K562 (cell line): ENCODE measurements at regions not wholly inside any gene's neighbourhood (a gene's known extent, or its start where the extent isn't known, plus 50 kb on each side); places are given as distances from the start of the nearest gene placed in this dataset.

ENCODE experiments used
- ATAC-seq: fragments of 200-7000 bp; cut with Tn5 transposase; 3 replicates; pipeline ENCODE4 v1.9.1; 2020; ENCODE audit warnings: moderate library complexity
- BruUV-seq: library from RNA; stranded (reverse); fragments of 400-500 nt; replicated peaks from 2 replicates; lab custom pipeline; 2021; lab: Mats Ljungman, UMichigan
- CTCF ChIA-PET: fragments of 300-600 bp; formaldehyde crosslinking; extraction: SDS; loops from one replicate; lab custom pipeline; 2021; ENCODE audit warnings: low intra/inter-chr PET ratio; lab: Yijun Ruan, JAX
- POLR2A ChIA-PET: fragments of 300-600, 350-650 bp; sonication (Branson Sonifier 250); formaldehyde crosslinking; extraction: SDS; loops from one replicate; lab custom pipeline; 2021; ENCODE audit warnings: antibody characterized with exemption, inconsistent platforms; lab: Yijun Ruan, JAX
- DNase-seq, 4 experiments: peaks; one replicate each; pipeline versions ENCODE4 v3.0.0 to v3.0.0-alpha.2; 2011 to 2018; ENCODE audit warnings: low spot score in 3 of 4, mixed read lengths in 3 of 4; ENCODE audit errors: extremely low read depth in 1 of 4
- FAIRE-seq: peaks from 2 replicates; lab custom pipeline; 2011; peaks lifted over from hg19 to GRCh38; lab: Jason Lieb, UNC
- H2AFZ ChIP-seq: 2 replicates; pipeline ENCODE4 v1.6.0; 2011; ENCODE audit warnings: low read depth, low read length, control low read depth, inconsistent platforms
- H3K27ac ChIP-seq: fragments of 200-600 bp; 3 replicates; pipeline ENCODE4 v1.8.0; 2011; ENCODE audit warnings: low read depth, mild to moderate bottlenecking, control low read depth, inconsistent platforms, low read length, moderate library complexity, mixed read lengths; ENCODE audit errors: extremely low read depth
- H3K27me3 ChIP-seq, 2 experiments: fragments of 300-600 bp in 1 of 2; 2 replicates in 1 of 2; 3 replicates in 1 of 2; pipeline versions ENCODE4 v1.6.0 to v1.8.0; 2011; ENCODE audit warnings: inconsistent platforms in 2 of 2, low read length in 2 of 2, mild to moderate bottlenecking in 1 of 2, mixed read lengths in 1 of 2, moderate library complexity in 1 of 2; ENCODE audit not compliant: control insufficient read depth in 2 of 2, insufficient read depth in 2 of 2
- H3K36me3 ChIP-seq: fragments of 300-600 bp; 3 replicates; pipeline ENCODE4 v1.8.0; 2011; ENCODE audit warnings: mild to moderate bottlenecking, low read length, inconsistent platforms; ENCODE audit not compliant: control insufficient read depth, insufficient read depth
- H3K4me1 ChIP-seq, 2 experiments: fragments of 200-600 bp in 1 of 2; replicated peaks in 1 of 2; 2 replicates in 1 of 2; 3 replicates in 1 of 2; pipeline versions ENCODE4 v1.5.1 to v1.8.0; 2011; ENCODE audit warnings: inconsistent platforms in 2 of 2, low read length in 2 of 2, mild to moderate bottlenecking in 1 of 2, mixed read lengths in 1 of 2, moderate library complexity in 1 of 2; ENCODE audit not compliant: control insufficient read depth in 2 of 2, insufficient read depth in 2 of 2
- H3K4me2 ChIP-seq: 2 replicates; pipeline ENCODE4 v1.6.1; 2011; ENCODE audit warnings: low read length, control low read depth, inconsistent platforms, mixed read lengths; ENCODE audit not compliant: insufficient read depth
- H3K4me3 ChIP-seq: fragments of 200-600 bp; sonication (generic), shearing (Covaris generic); 2 replicates; pipeline ENCODE4 v1.5.1; 2016; ENCODE audit warnings: control low read depth, inconsistent platforms
- H3K79me2 ChIP-seq: fragments of 200-600 bp; 3 replicates; pipeline ENCODE4 v1.8.0; 2011; ENCODE audit warnings: low read length, inconsistent platforms; ENCODE audit not compliant: control insufficient read depth, insufficient read depth
- H3K9ac ChIP-seq, 2 experiments: 2 replicates each; pipeline versions ENCODE4 v1.6.0 to v1.6.1; 2011; ENCODE audit warnings: low read depth in 2 of 2, low read length in 2 of 2, control low read depth in 1 of 2, inconsistent platforms in 1 of 2, mild to moderate bottlenecking in 1 of 2, mixed read lengths in 1 of 2; ENCODE audit not compliant: insufficient read depth in 1 of 2
- H3K9me1 ChIP-seq: one replicate; pipeline ENCODE4 v1.6.0; 2011; ENCODE audit warnings: inconsistent platforms, mild to moderate bottlenecking, low read length, moderate library complexity; ENCODE audit not compliant: control insufficient read depth, insufficient read depth
- H3K9me3 ChIP-seq: replicated peaks from 2 replicates; pipeline ENCODE4 v1.5.1; 2011; ENCODE audit warnings: low read depth, low read length, inconsistent platforms; ENCODE audit not compliant: control insufficient read depth, insufficient read depth
- H4K20me1 ChIP-seq: replicated peaks from 2 replicates; pipeline ENCODE4 v1.6.1; 2011; ENCODE audit warnings: low read length, inconsistent platforms, mixed read lengths; ENCODE audit not compliant: control insufficient read depth, insufficient read depth
- DACH1 ChIP-seq: fragments of 450-650 bp; IDR thresholded peaks from 2 replicates; pipeline ENCODE4 v1.6.1; 2018; ENCODE audit not compliant: partially characterized antibody
- NCOA4 ChIP-seq: fragments of 450-650 bp; IDR thresholded peaks from 2 replicates; pipeline ENCODE4 v1.6.1; 2018; ENCODE audit warnings: mild to moderate bottlenecking; ENCODE audit not compliant: partially characterized antibody
- RBM15 ChIP-seq: fragments of 200-400 bp; formaldehyde crosslinking; IDR thresholded peaks from 2 replicates; pipeline ENCODE4 v1.6.1; 2018; ENCODE audit warnings: mild to moderate bottlenecking, low read length, moderate library complexity; ENCODE audit not compliant: insufficient read depth
- SIN3A ChIP-seq, 2 experiments: fragments of 150-350 bp in 1 of 2; IDR thresholded peaks; 2 replicates each; pipeline ENCODE4 v1.6.1; 2011 to 2016; ENCODE audit warnings: borderline replicate concordance in 2 of 2, low read depth in 2 of 2, low read length in 2 of 2, mild to moderate bottlenecking in 2 of 2, moderate library complexity in 2 of 2; ENCODE audit not compliant: control insufficient read depth in 1 of 2
- STAT5A ChIP-seq: IDR thresholded peaks from 2 replicates; pipeline ENCODE4 v1.6.1; 2012; ENCODE audit warnings: low read length, inconsistent platforms, borderline replicate concordance
- ZNF668 ChIP-seq: fragments of 250-450 bp; sonication (Bioruptor Pico); IDR thresholded peaks from 2 replicates; pipeline ENCODE4 v1.8.0; 2022; ENCODE audit warnings: mild to moderate bottlenecking, inconsistent platforms
- ZNF778 ChIP-seq: fragments of 450-650 bp; formaldehyde crosslinking; IDR thresholded peaks from 2 replicates; pipeline ENCODE4 v1.4.0; 2020; ENCODE audit warnings: mild to moderate bottlenecking, moderate library complexity
- ZNF780A ChIP-seq: fragments of 250-450 bp; sonication (Bioruptor Pico); IDR thresholded peaks from 2 replicates; pipeline ENCODE4 v1.5.0; 2021; ENCODE audit warnings: mild to moderate bottlenecking
- ZZZ3 ChIP-seq: fragments of 450-650 bp; IDR thresholded peaks from 2 replicates; pipeline ENCODE4 v1.6.1; 2016; ENCODE audit warnings: antibody characterized with exemption, mild to moderate bottlenecking, moderate library complexity
- WGBS: fragments of 100-300 bp; shearing (Covaris generic); methylation state at CpG from one replicate; pipeline ENCODE4 v1.1.6; 2016; ENCODE audit warnings: low coverage, mixed read lengths; ENCODE audit not compliant: insufficient coverage; ENCODE audit errors: missing lambda C conversion rate; 5-methylcytosine and 5-hydroxymethylcytosine counted together
- in situ Hi-C: fragments of 300-500 bp; cut with MboI; formaldehyde crosslinking; loops from 4 replicates; pipeline ENCODE4 v1.15.0; 2018; ENCODE audit warnings: inconsistent platforms, mixed read lengths
- intact Hi-C: fragments of 100-400 bp; cut with micrococcal nuclease; formaldehyde crosslinking; loops from 2 replicates; pipeline ENCODE4 v1.14.2; 2022
- TF ChIP-seq, protein P1 (sequence below), 2 experiments: fragments of 450-650 bp in 1 of 2; sonication (generic) in 1 of 2; formaldehyde crosslinking in 1 of 2; IDR thresholded peaks in 1 of 2; conservative IDR thresholded peaks in 1 of 2; 2 replicates each; pipeline versions ENCODE4 v1.6.1 to v1.8.1; 2016 to 2023; ENCODE audit warnings: mild to moderate bottlenecking in 2 of 2, moderate library complexity in 2 of 2, inconsistent platforms in 1 of 2, missing genetic modification reagents in 1 of 2
- TF ChIP-seq, protein P2 (sequence below): sonication (generic); formaldehyde crosslinking; IDR thresholded peaks from 2 replicates; pipeline ENCODE4 v1.8.0; 2023; ENCODE audit warnings: missing genetic modification reagents, mild to moderate bottlenecking, borderline replicate concordance
- TF ChIP-seq, protein P3 (sequence below): fragments of 450-650 bp; IDR thresholded peaks from 2 replicates; pipeline ENCODE4 v1.6.1; 2016; ENCODE audit warnings: missing biosample characterization, missing genetic modification characterization

DNA sequence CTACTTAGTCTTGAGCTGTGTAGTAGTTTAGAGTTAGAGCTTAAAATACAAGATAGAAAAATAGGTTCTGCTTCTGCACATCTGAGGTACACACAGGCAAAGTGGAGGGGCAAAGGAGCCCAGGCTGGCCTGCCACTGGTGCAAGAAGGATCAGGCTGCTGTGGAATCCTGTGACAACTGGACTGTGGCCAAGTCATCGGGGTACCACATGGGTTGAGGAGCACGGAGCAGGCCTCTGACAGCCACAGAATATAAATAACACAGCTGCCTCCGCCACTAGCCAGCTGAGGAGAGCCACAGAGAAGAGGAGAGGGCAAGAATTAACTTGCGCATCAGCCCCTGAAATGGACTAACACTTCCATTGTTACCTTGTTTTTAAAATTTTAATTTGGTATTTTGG is 206.0 kb upstream of the MARCKS start (continued):
- TF ChIP-seq ZNF668: no peak
- no peak for TF ChIP-seq DACH1
- TF ChIP-seq ZZZ3: no peak
- TF ChIP-seq, protein P1, sequence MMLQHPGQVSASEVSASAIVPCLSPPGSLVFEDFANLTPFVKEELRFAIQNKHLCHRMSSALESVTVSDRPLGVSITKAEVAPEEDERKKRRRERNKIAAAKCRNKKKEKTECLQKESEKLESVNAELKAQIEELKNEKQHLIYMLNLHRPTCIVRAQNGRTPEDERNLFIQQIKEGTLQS (IDR thresholded peaks at IDR 0.05): no peak
- TF ChIP-seq, protein P1 (CRISPR knock-in tag; conservative IDR thresholded peaks at IDR 0.05): no peak
- TF ChIP-seq SIN3A (IDR thresholded peaks at IDR 0.05; ENCODE audit: borderline replicate concordance in 2 of 2, control insufficient read depth in 1 of 2, low read depth in 2 of 2, low read length in 2 of 2): no peak
- TF ChIP-seq ZNF780A (CRISPR knock-in tag): no peak

DNA sequence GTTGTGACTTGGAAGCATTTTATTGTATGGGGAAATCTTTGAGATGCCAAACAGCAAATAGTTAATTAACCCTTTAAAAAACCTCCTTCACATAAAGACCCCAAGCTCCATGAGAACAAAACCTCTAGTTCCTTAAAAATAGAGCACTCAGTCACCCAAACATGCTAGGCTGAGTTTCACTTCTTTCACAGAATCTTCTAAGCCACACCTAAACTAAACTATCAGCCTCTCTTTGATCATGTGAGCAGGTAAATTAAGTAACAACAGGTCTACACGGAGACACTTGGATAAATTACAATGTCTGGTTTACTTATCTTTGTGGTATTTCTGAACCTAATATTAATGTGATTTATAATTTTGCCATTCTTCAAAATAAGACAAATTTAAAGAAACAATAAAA is 205.2 kb upstream of the MARCKS start:
- Histone ChIP-seq H3K79me2 (no peaks in the 10 kb centered on the region), H3K9me1 (no peaks in the 10 kb centered on the region), H3K36me3 (no peaks in the 10 kb centered on the region), H3K4me1 (no peaks in the 10 kb centered on the region), H3K9ac (no peak overlapping the region), H3K27ac (no peak overlapping the region), H3K4me3 (no peak overlapping the region), H4K20me1 (no peaks in the 10 kb centered on the region), H3K4me2 (no peak overlapping the region), H3K9me3 (no peaks in the 10 kb centered on the region), H3K27me3 (no peaks in the 10 kb centered on the region; a peak in 1 of 5 replicates), H2AFZ (no peak overlapping the region)
- intact Hi-C loops (no loop called here), in situ Hi-C loops (no loop called here)
- BruUV-seq: no TSS peak
- CTCF ChIA-PET: no interaction called here
- no peak for FAIRE-seq
- 0% methylated on average over 1 of the region's 1 CpG for WGBS
- no peak for ATAC-seq
- POLR2A ChIA-PET: no interaction called here
- DNase-seq: no peak
- TF ChIP-seq ZNF778 (CRISPR knock-in tag) (no peak), RBM15 (no peak), NCOA4 (no peak), STAT5A (no peak)
- TF ChIP-seq, protein P2, sequence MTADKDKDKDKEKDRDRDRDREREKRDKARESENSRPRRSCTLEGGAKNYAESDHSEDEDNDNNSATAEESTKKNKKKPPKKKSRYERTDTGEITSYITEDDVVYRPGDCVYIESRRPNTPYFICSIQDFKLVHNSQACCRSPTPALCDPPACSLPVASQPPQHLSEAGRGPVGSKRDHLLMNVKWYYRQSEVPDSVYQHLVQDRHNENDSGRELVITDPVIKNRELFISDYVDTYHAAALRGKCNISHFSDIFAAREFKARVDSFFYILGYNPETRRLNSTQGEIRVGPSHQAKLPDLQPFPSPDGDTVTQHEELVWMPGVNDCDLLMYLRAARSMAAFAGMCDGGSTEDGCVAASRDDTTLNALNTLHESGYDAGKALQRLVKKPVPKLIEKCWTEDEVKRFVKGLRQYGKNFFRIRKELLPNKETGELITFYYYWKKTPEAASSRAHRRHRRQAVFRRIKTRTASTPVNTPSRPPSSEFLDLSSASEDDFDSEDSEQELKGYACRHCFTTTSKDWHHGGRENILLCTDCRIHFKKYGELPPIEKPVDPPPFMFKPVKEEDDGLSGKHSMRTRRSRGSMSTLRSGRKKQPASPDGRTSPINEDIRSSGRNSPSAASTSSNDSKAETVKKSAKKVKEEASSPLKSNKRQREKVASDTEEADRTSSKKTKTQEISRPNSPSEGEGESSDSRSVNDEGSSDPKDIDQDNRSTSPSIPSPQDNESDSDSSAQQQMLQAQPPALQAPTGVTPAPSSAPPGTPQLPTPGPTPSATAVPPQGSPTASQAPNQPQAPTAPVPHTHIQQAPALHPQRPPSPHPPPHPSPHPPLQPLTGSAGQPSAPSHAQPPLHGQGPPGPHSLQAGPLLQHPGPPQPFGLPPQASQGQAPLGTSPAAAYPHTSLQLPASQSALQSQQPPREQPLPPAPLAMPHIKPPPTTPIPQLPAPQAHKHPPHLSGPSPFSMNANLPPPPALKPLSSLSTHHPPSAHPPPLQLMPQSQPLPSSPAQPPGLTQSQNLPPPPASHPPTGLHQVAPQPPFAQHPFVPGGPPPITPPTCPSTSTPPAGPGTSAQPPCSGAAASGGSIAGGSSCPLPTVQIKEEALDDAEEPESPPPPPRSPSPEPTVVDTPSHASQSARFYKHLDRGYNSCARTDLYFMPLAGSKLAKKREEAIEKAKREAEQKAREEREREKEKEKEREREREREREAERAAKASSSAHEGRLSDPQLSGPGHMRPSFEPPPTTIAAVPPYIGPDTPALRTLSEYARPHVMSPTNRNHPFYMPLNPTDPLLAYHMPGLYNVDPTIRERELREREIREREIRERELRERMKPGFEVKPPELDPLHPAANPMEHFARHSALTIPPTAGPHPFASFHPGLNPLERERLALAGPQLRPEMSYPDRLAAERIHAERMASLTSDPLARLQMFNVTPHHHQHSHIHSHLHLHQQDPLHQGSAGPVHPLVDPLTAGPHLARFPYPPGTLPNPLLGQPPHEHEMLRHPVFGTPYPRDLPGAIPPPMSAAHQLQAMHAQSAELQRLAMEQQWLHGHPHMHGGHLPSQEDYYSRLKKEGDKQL: no peak
- TF ChIP-seq, protein P3, sequence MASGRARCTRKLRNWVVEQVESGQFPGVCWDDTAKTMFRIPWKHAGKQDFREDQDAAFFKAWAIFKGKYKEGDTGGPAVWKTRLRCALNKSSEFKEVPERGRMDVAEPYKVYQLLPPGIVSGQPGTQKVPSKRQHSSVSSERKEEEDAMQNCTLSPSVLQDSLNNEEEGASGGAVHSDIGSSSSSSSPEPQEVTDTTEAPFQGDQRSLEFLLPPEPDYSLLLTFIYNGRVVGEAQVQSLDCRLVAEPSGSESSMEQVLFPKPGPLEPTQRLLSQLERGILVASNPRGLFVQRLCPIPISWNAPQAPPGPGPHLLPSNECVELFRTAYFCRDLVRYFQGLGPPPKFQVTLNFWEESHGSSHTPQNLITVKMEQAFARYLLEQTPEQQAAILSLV: no peak
- TF ChIP-seq, all 486 proteins: peak for 0
